NCI-H1694 (cell line): ENCODE measurements at regions not wholly inside any gene's neighbourhood (a gene's known extent, or its start where the extent isn't known, plus 50 kb on each side); places are given as distances from the start of the nearest gene placed in this dataset.
"Not testable (repeated sequence)": the region's sequence is repeated elsewhere in the genome, so short reads cannot be mapped to it uniquely, and the experiment has no call there.

Experiments used
- DNase-seq: peaks from one replicate; lab custom pipeline; 2025; lab: John Stamatoyannopoulos, UW

DNA sequence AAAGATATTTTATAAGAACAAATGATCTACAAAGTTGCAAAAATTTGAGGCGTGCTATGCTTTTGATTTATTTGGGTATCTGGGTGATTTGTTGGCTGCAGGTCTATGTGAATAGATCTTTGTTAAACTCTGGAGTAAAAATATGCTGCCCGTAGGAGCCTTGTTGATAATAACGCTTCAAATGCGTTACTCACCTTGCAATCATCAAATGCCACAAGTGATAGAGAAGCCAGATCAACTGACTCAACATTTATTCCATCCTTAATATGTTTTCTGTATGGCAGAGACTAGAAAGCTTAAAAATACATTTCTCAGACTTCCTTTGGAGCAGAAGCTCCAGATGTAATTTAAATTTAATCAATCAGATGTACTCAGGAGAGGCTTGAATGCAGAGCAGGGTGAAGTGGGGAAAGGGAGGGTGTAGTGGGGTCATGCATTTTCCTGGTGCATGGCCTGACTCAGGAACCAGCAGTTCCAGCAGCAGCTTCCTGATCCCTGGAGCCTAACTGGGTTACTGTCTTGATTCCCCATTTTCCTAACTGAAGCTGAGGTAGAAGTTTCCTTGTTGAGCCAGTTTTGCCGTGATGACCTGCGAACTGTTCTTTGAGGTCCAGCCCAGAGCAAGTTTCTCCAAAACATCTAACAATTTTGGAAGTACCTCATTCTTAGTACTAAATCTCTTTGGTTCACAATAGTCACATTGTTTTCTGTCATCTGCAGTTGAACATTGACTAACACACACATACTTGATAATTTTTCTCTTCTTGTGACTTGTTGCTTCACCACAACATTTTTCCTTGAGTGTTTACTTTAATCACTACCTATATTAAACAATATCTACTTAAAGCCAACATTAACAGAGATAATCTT is 284.7 kb upstream of the CWC22 start:
- no peak for DNase-seq

GRCh38 chr2:180291060-180291459 is 284.0 kb upstream of the CWC22 start:
- no peak for DNase-seq

GRCh38 chr2:180289627-180290026 is 282.5 kb upstream of the CWC22 start:
- no peak for DNase-seq

DNA sequence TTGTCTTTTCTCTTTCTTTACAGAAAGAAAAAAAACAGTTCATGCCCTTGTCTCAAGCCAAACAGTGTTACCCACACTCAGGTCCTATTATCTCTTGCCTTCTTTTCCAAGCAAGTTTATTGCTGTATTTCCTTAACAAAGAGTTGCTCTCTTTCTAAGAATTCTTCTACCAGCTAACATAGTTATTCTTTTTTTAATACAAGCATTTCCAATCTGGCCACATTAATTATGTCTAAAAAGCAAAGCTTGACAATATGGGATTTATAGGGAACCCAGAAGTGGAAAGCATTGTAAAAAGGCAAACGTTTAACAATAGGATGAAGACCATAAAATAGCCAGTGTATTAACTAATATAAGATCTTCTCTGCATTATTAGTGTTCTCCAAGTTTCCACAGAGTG is 272.5 kb upstream of the CWC22 start:
- DNase-seq, result no peak

- DNase-seq, result no peak
Measured at GRCh38 chr2:180276733-180277132, 269.6 kb upstream of the CWC22 start.

DNA sequence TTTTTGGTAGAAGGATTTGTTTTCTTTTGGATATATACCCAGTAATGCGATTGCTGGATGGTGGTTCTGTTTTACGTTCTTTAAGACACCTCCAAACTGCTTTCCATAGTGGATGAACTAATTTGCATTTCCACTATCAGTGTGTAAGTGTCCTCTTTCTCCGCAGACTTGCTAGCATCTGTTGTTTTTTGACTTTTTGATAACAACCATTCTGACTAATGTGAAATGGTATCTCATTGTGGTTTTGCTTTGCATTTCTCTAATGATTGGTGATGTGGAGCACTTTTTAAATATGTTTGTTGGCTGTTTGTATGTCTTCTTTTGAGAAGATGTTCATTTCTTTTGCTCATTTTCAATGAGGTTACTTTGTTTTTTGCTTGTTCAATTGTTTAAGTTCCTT is 260.9 kb upstream of the CWC22 start:
- no peak for DNase-seq

- DNase-seq, result no peak
Measured at GRCh38 chr2:180261976-180262375, 254.9 kb upstream of the CWC22 start.

GRCh38 chr2:180258579-180258978 is 251.5 kb upstream of the CWC22 start:
- no peak for DNase-seq

- no peak for DNase-seq
Measured at GRCh38 chr2:180258041-180258537, 251.0 kb upstream of the CWC22 start.

- DNase-seq, result no peak
Measured at GRCh38 chr2:180257247-180257646, 250.2 kb upstream of the CWC22 start.

- no peak for DNase-seq
Measured at GRCh38 chr2:180255981-180256380, 248.9 kb upstream of the CWC22 start.

DNA sequence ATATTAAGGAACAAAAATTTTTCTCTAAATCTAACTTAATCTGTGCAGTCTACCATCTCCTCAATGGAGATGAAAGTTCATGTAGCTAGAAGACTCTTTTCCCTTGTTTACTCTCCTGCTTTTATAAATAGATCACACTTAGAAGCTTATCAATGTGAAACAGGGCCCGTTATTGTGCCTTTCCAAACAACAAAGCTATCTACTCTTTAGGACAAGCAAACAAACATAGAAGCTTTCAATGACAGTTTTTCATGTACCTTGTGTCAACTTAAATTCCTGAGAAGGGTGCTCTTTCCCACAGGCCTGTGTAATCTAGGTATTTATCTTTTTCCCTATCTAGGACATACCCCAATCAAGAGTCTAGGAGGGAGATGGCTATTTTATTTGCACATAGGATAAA is 247.8 kb upstream of the CWC22 start:
- no peak for DNase-seq

- no peak for DNase-seq
Measured at GRCh38 chr2:180247658-180248057, 240.6 kb upstream of the CWC22 start.

GRCh38 chr2:180246268-180246667 is 239.2 kb upstream of the CWC22 start:
- no peak for DNase-seq

DNA sequence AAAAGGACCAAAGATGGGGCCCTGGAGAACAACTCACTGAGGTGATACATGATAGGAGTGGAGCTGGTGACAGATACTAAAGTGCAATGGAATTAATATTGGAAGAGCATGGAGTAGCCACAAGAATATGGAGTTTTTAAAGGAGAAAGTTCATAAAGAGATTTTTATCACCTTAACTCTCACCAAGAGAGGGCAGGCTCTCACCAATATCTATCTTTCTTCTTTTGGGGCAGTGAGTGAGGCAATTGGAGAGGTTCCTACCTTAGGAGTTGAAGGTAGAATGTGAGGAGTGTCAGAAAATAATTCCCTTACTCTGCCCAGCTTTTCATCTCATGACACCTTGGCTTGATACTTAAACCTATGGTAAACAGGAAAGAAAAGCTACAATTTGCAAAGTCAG is 233.7 kb upstream of the CWC22 start:
- no peak for DNase-seq

DNA sequence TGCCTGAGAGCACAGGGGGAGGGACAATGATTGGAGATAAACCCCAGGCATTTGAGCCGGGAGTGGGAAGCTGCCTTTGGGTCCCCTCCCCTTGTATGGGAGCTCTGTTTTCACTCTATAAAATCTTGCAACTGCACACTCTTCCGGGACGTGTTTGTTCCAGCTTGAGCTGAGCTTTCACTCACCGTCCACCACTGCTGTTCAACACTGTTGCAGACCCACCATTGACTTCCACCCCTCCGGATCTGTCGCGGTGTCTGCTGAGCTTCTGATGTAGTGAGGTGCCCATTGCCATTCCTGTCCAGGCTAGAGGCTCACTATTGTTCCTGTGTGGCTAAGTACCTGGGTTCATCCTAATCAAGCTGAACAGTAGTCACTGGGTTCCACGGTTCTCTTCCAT is 231.6 kb upstream of the CWC22 start:
- no peak for DNase-seq

- not testable (repeated sequence) for DNase-seq
Measured at GRCh38 chr2:180236061-180236460, 229.0 kb upstream of the CWC22 start.

DNA sequence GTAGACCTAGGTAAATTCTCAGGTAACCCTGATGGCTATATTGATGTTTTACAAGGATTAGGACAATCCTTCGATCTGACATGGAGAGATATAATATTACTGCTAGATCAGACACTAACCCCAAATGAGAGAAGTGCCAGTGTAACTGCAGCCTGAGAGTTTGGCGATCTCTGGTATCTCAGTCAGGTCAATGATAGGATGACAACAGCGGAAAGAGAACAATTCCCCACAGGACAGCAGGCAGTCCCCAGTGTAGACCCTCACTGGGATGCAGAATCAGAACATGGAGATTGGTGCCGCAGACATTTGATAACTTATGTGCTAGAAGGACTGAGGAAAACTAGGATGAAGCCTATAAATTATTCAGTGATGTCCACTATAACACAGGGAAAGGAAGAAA is 228.4 kb upstream of the CWC22 start:
- not testable (repeated sequence) for DNase-seq

GRCh38 chr2:180234991-180235390 is 227.9 kb upstream of the CWC22 start:
- not testable (repeated sequence) for DNase-seq

DNA sequence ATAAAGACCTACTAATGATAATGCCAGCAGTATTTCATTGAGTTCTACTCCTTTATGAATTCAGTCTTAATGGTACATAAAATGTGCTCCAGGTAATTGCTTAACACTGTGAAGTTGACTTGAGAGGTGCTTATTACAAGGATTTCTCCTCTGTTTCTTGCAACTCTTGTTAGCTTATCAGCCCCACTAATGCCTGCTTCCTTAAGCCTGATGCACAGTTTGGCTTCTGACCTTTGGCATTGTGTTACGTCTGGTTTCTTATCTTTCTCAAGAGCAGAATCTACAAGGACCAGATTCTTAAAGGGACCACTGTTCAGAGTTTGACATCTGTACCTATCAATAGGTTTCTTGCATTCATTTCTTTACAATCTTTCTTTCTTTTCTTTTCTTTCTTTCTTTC is 223.9 kb upstream of the CWC22 start:
- DNase-seq, result no peak

DNA sequence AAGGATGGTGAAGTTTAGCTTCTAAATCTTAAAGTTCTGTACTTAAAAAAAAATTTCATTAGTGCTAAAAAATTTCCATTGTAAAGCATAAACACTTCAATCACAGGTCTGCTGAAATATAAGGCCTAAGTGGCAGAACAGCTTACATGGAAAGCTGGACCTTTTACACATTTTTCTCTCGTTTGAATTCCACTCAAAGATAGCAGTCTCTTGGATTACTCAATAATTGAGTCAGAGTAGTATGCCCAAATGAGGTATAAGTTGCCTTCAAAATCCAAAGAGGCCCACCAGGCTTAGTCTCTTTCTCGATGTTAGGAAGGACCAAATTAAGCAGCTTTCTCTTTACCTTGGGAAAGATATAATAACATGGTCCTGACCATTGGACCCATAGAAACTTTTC is 220.4 kb upstream of the CWC22 start:
- DNase-seq, result no peak

DNA sequence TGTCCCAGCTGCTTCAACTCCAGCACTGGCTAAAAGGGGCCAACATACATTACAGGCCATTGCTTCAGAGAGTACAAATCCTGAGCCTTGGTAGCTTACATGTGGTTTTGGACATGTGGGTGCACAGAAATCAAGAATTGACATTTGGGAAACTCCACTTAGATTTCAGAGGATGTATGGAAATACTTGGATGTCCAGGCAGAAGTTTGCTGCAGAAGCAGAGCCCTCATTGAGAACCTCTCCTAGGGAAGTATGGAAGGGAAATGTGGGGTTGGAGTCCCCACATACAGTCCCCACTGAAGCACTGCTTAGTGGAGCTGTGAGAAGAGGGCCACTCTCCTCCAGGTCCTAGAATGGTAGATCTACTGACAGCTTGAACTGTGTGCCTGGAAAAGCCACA is 218.0 kb upstream of the CWC22 start:
- DNase-seq, result no peak

DNA sequence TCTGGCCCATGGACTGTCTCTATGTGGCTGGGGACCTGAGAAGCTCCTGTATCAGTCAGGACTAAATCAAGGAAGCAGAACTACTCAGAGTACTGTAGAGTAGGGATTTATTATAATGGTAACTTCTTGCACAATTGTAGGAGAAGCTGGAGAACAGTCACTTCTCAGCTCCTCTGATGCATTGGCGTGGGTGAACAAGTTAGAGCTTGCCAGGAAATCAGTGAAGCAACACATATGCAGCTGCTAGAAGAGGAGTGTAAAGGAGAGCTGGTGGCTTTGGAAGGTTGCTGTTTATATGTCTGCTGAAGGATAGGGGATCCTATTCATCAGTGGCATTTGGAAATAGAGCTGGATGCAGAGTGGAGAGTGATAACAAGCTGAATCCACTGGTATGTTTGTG is 215.5 kb upstream of the CWC22 start:
- peak; percentile 16 for DNase-seq

DNA sequence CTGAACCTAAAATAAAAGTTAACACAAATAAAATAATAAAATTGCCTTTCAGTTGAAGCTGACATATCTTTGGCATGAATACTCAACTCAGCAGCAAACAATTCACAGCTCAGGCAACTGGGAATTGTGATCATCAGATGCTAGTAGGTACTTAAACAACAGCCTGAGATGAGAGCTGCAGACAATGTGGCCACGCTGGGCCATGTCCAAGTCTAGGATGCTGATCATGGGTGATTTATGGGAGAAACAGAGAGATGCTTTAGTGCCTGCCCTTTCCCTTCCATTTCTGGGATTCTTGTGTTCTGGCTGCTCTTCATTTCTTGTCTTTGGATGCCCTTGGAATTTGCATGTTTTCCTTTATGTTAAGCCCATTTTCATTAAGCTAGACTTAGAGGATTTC is 212.4 kb upstream of the CWC22 start:
- DNase-seq, result no peak
